Activated naive CD8-positive, alpha-beta T cell treated with anti-CD3 and anti-CD28 coated beads for 36 hours (primary cell): ENCODE measurements at regions not wholly inside any gene's neighbourhood (a gene's known extent, or its start where the extent isn't known, plus 50 kb on each side); places are given as distances from the start of the nearest gene placed in this dataset.
"Not testable (repeated sequence)": the region's sequence is repeated elsewhere in the genome, so short reads cannot be mapped to it uniquely, and the experiment has no call there.

Source experiments
- DNase-seq: peaks from one replicate; pipeline ENCODE4 v3.0.0; 2021
- H3K27ac Mint-ChIP-seq: one replicate; pipeline ENCODE4 v1.8.0; 2022; ENCODE audit warnings: mild to moderate bottlenecking, moderate library complexity, mixed read lengths
- H3K27me3 Mint-ChIP-seq: one replicate; pipeline ENCODE4 v1.8.0; 2022; ENCODE audit warnings: mild to moderate bottlenecking, mixed read lengths
- H3K36me3 Mint-ChIP-seq: one replicate; pipeline ENCODE4 v1.8.0; 2021; ENCODE audit warnings: mild to moderate bottlenecking, mixed read lengths
- H3K4me1 Mint-ChIP-seq: one replicate; pipeline ENCODE4 v1.8.0; 2021; ENCODE audit warnings: mixed read lengths
- H3K4me3 Mint-ChIP-seq: one replicate; pipeline ENCODE4 v1.8.0; 2022; ENCODE audit warnings: mild to moderate bottlenecking, moderate library complexity, mixed read lengths
- H3K9me3 Mint-ChIP-seq: one replicate; pipeline ENCODE4 v1.8.0; 2022; ENCODE audit warnings: mixed read lengths

- not testable (repeated sequence) for H3K36me3 Mint-ChIP-seq, H3K4me3 Mint-ChIP-seq, DNase-seq, H3K4me1 Mint-ChIP-seq, H3K27me3 Mint-ChIP-seq, H3K27ac Mint-ChIP-seq
- H3K9me3 Mint-ChIP-seq: peaks cover 13% of the 10 kb centered on the region
Measured at GRCh38 chr20:29516847-29517246, 1740.6 kb upstream of the DEFB115 start.

DNA sequence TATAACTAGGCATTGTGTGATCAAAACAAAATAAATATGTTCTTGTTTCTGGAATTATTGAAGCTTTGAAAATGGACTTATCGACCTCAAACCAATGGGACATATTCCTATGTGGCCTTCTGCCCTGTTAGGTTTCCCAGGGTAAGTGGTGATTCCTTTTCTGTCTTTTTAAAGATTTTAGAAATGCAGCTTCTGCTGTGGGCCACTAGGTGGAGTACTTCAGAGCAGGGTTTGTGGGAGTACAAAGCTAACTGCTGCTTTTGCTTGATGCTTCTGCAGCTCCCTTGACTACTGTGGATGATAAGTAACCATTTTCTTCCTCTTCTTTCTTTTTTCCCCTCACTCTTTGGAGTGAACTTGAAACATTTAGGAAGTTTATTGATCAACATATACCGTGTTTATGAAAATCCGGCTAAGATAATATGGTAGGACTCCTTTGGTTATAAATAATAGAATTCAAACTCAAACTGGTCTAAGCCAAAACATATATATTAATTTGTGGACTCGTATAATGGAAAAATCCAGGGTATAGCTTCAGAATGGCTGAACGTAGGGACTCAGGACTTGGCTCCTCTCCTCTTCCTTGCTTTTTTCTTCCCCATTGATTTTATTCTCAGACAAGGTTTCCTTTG, 1737.7 kb upstream of the DEFB115 start:
- H3K27me3 Mint-ChIP-seq, H3K4me3 Mint-ChIP-seq, H3K36me3 Mint-ChIP-seq: not testable (repeated sequence)

DNA sequence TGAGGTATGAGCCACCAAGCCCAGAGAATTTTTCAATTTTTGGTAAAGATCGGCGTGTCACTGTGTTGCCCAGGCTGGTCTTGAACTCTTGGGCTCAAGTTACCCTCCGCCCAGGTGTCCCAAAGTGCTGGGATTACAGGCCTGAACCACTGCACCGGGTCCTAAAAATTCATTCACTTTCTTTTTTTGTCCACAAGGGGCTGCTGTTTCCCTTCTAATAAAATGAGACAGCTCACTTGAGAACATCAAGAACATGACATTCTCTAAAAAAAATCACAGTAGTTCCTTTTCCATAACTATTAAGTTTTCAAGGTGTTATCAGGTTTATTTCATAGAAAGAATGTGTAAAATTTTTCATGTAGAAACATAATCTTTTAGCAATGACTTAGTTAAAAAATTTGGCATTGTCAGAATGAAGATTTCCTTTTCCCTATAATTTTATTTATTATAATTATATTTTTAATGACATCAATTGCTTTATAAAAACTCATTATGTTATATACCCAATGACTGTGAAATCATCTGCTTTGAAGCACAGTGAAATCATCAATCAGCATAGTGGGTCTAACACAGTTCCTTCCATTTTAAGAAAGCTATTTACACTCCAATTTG, 1723.8 kb upstream of the DEFB115 start:
- not testable (repeated sequence) for H3K36me3 Mint-ChIP-seq, DNase-seq, H3K4me3 Mint-ChIP-seq, H3K27me3 Mint-ChIP-seq, H3K4me1 Mint-ChIP-seq, H3K27ac Mint-ChIP-seq, H3K9me3 Mint-ChIP-seq

More for the DNA sequence above, 1737.7 kb upstream of the DEFB115 start:
- not testable (repeated sequence) for H3K27ac Mint-ChIP-seq, H3K4me1 Mint-ChIP-seq, DNase-seq, H3K9me3 Mint-ChIP-seq

- H3K4me3 Mint-ChIP-seq, H3K36me3 Mint-ChIP-seq, H3K9me3 Mint-ChIP-seq, DNase-seq, H3K4me1 Mint-ChIP-seq, H3K27ac Mint-ChIP-seq: not testable (repeated sequence)
- H3K27me3 Mint-ChIP-seq: peaks cover 10% of the 10 kb centered on the region
Measured at GRCh38 chr20:29566901-29567635, 1690.4 kb upstream of the DEFB115 start.

DNA sequence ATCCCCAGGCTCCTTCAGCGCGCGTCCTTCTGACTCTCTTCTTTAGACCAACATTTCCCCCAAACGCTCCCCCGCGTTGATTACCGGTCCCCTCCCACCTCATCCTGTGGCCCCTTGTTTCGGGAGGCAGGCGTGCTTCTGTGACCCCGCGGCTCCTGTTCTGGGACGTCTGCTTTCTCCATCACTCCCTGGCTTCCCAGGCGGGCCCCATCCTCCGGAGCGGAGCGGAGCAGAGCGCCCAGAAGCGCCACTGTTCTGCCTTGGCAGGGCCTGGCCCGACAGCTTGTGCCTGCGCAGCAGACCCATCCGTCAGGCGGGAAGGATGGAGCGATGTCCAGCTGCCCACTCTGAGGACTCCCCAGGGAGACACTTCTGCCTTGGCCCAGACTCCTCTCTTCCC, 1689.8 kb upstream of the DEFB115 start:
- not testable (repeated sequence) for H3K4me3 Mint-ChIP-seq, H3K4me1 Mint-ChIP-seq, H3K36me3 Mint-ChIP-seq, H3K9me3 Mint-ChIP-seq, H3K27ac Mint-ChIP-seq, DNase-seq
- peaks cover 10% of the 10 kb centered on the region for H3K27me3 Mint-ChIP-seq

GRCh38 chr20:29570126-29570525, 1687.3 kb upstream of the DEFB115 start:
- peaks cover 10% of the 10 kb centered on the region for H3K27me3 Mint-ChIP-seq
- H3K9me3 Mint-ChIP-seq, H3K27ac Mint-ChIP-seq, H3K4me3 Mint-ChIP-seq, H3K4me1 Mint-ChIP-seq, DNase-seq, H3K36me3 Mint-ChIP-seq: not testable (repeated sequence)

DNA sequence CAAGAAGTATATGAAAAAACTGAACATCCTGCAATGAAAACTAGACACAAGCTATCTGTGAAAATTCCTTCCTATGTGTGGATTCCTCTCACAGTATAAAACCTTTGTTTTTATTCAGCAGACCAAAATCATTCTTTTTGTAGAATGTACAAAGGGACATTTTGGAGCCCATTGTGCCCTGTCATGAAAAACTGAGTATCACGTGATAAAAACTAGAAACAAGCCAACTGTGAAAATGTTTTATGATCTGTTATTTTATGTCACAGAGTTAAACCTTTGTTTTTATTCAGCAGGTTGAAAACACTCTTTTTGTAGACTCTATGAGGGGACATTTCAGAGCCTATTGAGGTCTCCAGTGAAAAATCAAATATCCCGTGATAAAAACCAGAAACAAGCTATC, 1667.9 kb upstream of the DEFB115 start:
- H3K9me3 Mint-ChIP-seq, H3K4me1 Mint-ChIP-seq, DNase-seq, H3K27ac Mint-ChIP-seq, H3K36me3 Mint-ChIP-seq, H3K4me3 Mint-ChIP-seq, H3K27me3 Mint-ChIP-seq: not testable (repeated sequence)

DNA sequence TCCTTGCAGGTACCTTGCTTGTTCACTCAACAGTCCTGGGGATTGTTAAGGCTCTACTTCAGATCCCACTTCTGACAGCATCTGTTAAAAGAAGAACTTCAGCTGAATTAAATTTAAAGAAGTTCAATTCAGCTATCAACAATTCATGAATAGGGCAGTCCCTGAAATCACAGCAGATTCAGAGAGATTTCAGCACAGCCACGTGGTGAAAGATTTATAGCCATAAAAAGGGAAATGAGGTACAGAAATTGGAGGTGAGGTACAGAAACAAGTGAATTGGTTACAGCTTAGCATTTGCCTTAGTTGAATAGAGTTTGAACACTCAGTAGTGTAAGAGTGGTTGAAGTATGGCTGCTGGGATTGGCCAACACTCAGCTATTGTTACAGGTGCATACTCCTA, 1653.3 kb upstream of the DEFB115 start:
- not testable (repeated sequence) for H3K36me3 Mint-ChIP-seq, H3K27me3 Mint-ChIP-seq, H3K4me1 Mint-ChIP-seq, DNase-seq, H3K9me3 Mint-ChIP-seq, H3K4me3 Mint-ChIP-seq, H3K27ac Mint-ChIP-seq

DNA sequence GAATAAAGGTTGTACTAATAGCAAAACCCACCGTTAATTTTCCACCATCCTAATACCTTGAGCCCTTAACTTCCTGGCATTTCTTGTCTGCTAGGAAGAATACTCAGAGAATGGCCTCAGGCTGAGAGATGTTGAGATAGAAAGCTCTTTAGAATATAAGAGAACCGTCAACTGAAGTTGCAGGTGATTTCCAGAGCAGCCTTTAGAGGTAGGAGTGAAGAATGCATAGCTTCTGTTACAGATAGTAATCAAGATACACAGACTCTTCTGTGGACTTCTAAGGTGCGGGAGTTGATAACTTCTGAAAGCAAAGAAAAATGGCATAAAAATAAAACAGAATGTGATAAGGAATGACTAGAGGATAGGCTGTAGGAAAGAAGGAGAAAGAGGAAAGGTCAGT, 1651.3 kb upstream of the DEFB115 start:
- H3K9me3 Mint-ChIP-seq, H3K4me1 Mint-ChIP-seq, DNase-seq, H3K27me3 Mint-ChIP-seq, H3K27ac Mint-ChIP-seq, H3K36me3 Mint-ChIP-seq, H3K4me3 Mint-ChIP-seq: not testable (repeated sequence)

GRCh38 chr20:29629395-29629794, 1628.1 kb upstream of the DEFB115 start:
- H3K27me3 Mint-ChIP-seq, H3K4me3 Mint-ChIP-seq, DNase-seq, H3K4me1 Mint-ChIP-seq, H3K36me3 Mint-ChIP-seq, H3K27ac Mint-ChIP-seq: not testable (repeated sequence)
- peaks cover 11% of the 10 kb centered on the region for H3K9me3 Mint-ChIP-seq
